Muscle of leg (tissue), 3 donors: ENCODE measurements at regions not wholly inside any gene's neighbourhood (a gene's known extent, or its start where the extent isn't known, plus 50 kb on each side); places are given as distances from the start of the nearest gene placed in this dataset.
A peak's percentile ranks its signal among the peaks of the same experiment; 100 is the strongest.

ENCODE experiments used
- DNase-seq: peaks from one replicate; pipeline ENCODE4 v3.0.0; 2013
- H3K27ac ChIP-seq: one replicate; pipeline ENCODE4 v1.5.1; 2013; ENCODE audit warnings: mild to moderate bottlenecking, low read length, control low read depth
- H3K27me3 ChIP-seq: one replicate; pipeline ENCODE4 v1.6.1; 2013; ENCODE audit warnings: low read length; ENCODE audit not compliant: control insufficient read depth, insufficient read depth
- H3K36me3 ChIP-seq: one replicate; pipeline ENCODE4 v1.6.1; 2013; ENCODE audit warnings: low read length; ENCODE audit not compliant: control insufficient read depth, insufficient read depth
- H3K4me1 ChIP-seq: one replicate; pipeline ENCODE4 v1.6.1; 2013; ENCODE audit warnings: low read length; ENCODE audit not compliant: control insufficient read depth, insufficient read depth
- H3K4me3 ChIP-seq: one replicate; pipeline ENCODE4 v1.5.1; 2013; ENCODE audit warnings: low read length, control low read depth
- H3K9me3 ChIP-seq: replicated peaks from 2 replicates; pipeline ENCODE4 v1.6.1; 2013; ENCODE audit warnings: low read depth, low read length; ENCODE audit not compliant: control insufficient read depth
- WGBS: methylation state at CpG from one replicate; pipeline ENCODE4 v1.1.5; 2013; ENCODE audit warnings: missing lambda C conversion rate; ENCODE audit not compliant: insufficient coverage; 5-methylcytosine and 5-hydroxymethylcytosine counted together

GRCh38 chr10:118838364-118838763, 83.6 kb upstream of the CACUL1 start:
- no peaks in the 10 kb centered on the region for H3K9me3 ChIP-seq
- no peak overlapping the region for H3K4me3 ChIP-seq
- H3K4me1 ChIP-seq: peaks cover 19% of the 10 kb centered on the region
- H3K36me3 ChIP-seq: no peaks in the 10 kb centered on the region
- no peak for DNase-seq
- no peaks in the 10 kb centered on the region for H3K27me3 ChIP-seq
- H3K27ac ChIP-seq: no peak overlapping the region
- no CpG with 5 or more reads among the region's 4 CpGs for WGBS

GRCh38 chr10:118839348-118839747, 84.6 kb upstream of the CACUL1 start:
- H3K4me3 ChIP-seq: no peak overlapping the region
- no peak for DNase-seq
- no CpG with 5 or more reads among the region's 3 CpGs for WGBS
- no peaks in the 10 kb centered on the region for H3K27me3 ChIP-seq
- peaks cover 19% of the 10 kb centered on the region for H3K4me1 ChIP-seq
- H3K27ac ChIP-seq: no peak overlapping the region
- no peaks in the 10 kb centered on the region for H3K36me3 ChIP-seq
- H3K9me3 ChIP-seq: no peaks in the 10 kb centered on the region

GRCh38 chr10:118840071-118840775, 85.5 kb upstream of the CACUL1 start:
- peaks cover 18% of the 10 kb centered on the region for H3K4me1 ChIP-seq
- no peak for DNase-seq
- no peaks in the 10 kb centered on the region for H3K27me3 ChIP-seq
- 74% methylated on average over 9 of the region's 12 CpGs for WGBS
- H3K36me3 ChIP-seq: no peaks in the 10 kb centered on the region
- H3K27ac ChIP-seq: no peak overlapping the region
- H3K9me3 ChIP-seq: no peaks in the 10 kb centered on the region
- no peak overlapping the region for H3K4me3 ChIP-seq

GRCh38 chr10:118840776-118841468, 86.2 kb upstream of the CACUL1 start:
- Histone ChIP-seq H3K4me3 (no peak overlapping the region), H3K27ac (no peak overlapping the region), H3K4me1 (peaks cover 11% of the 10 kb centered on the region), H3K27me3 (no peaks in the 10 kb centered on the region), H3K36me3 (no peaks in the 10 kb centered on the region), H3K9me3 (no peaks in the 10 kb centered on the region)
- WGBS: 85% methylated on average over 6 of the region's 11 CpGs
- no peak for DNase-seq

- Histone ChIP-seq H3K27ac (no peak overlapping the region), H3K9me3 (no peaks in the 10 kb centered on the region), H3K4me3 (no peak overlapping the region), H3K4me1 (peaks cover 7% of the 10 kb centered on the region), H3K27me3 (no peaks in the 10 kb centered on the region), H3K36me3 (no peaks in the 10 kb centered on the region)
- DNase-seq: no peak
- 68% methylated on average over 16 of the region's 17 CpGs for WGBS
Measured at GRCh38 chr10:118841881-118842605, 87.3 kb upstream of the CACUL1 start.

- Histone ChIP-seq H3K4me1 (peaks cover 7% of the 10 kb centered on the region), H3K27ac (no peak overlapping the region), H3K36me3 (no peaks in the 10 kb centered on the region), H3K4me3 (no peak overlapping the region), H3K27me3 (peaks cover 2% of the 10 kb centered on the region), H3K9me3 (no peaks in the 10 kb centered on the region)
- peak; percentile 43 for DNase-seq
- WGBS: 8% methylated on average over 2 of the region's 4 CpGs
Measured at GRCh38 chr10:118842843-118843624, 88.3 kb upstream of the CACUL1 start.

- Histone ChIP-seq H3K9me3 (no peaks in the 10 kb centered on the region), H3K36me3 (no peaks in the 10 kb centered on the region), H3K4me3 (no peak overlapping the region), H3K27me3 (peaks cover 2% of the 10 kb centered on the region), H3K4me1 (peaks cover 7% of the 10 kb centered on the region), H3K27ac (no peak overlapping the region)
- WGBS: 95% methylated on average over 4 of the region's 7 CpGs
- DNase-seq: no peak
Measured at GRCh38 chr10:118843647-118844265, 89.0 kb upstream of the CACUL1 start.

GRCh38 chr10:118844731-118845521, 90.2 kb upstream of the CACUL1 start:
- Histone ChIP-seq H3K36me3 (no peaks in the 10 kb centered on the region), H3K27ac (no peak overlapping the region), H3K4me1 (peaks cover 7% of the 10 kb centered on the region), H3K9me3 (no peaks in the 10 kb centered on the region), H3K4me3 (no peak overlapping the region), H3K27me3 (peaks cover 2% of the 10 kb centered on the region)
- WGBS: 78% methylated on average over 4 of the region's 6 CpGs
- DNase-seq: peak; percentile 15

GRCh38 chr10:118845776-118846175, 91.0 kb upstream of the CACUL1 start:
- DNase-seq: no peak
- 100% methylated on average over 2 of the region's 2 CpGs for WGBS
- peaks cover 2% of the 10 kb centered on the region for H3K27me3 ChIP-seq
- no peak overlapping the region for H3K27ac ChIP-seq
- H3K4me3 ChIP-seq: no peak overlapping the region
- no peaks in the 10 kb centered on the region for H3K9me3 ChIP-seq
- H3K36me3 ChIP-seq: no peaks in the 10 kb centered on the region
- peaks cover 7% of the 10 kb centered on the region for H3K4me1 ChIP-seq
